Caco-2 (cell line): ENCODE measurements at regions not wholly inside any gene's neighbourhood (a gene's known extent, or its start where the extent isn't known, plus 50 kb on each side); places are given as distances from the start of the nearest gene placed in this dataset.

ENCODE experiments used
- BruUV-seq: library from RNA; stranded (reverse); fragments of 400-500 nt; replicated peaks from 2 replicates; lab custom pipeline; 2021; lab: Mats Ljungman, UMichigan
- CTCF ChIA-PET: fragments of 300-600 bp; sonication (Branson Sonifier 250); formaldehyde crosslinking; loops from one replicate; lab custom pipeline; 2022; ENCODE audit warnings: antibody characterized with exemption; lab: Charles Lee
- POLR2A ChIA-PET: fragments of 300-600 bp; sonication (Branson Sonifier 250); formaldehyde crosslinking; loops from one replicate; lab custom pipeline; 2022; ENCODE audit warnings: antibody characterized with exemption; lab: Charles Lee
- DNase-seq, 2 experiments: peaks; one replicate each; pipeline versions ENCODE4 v3.0.0 to v3.0.0-alpha.2; 2020 to 2022
- H3K27me3 ChIP-seq: replicated peaks from 2 replicates; pipeline ENCODE4 v1.6.0; 2011; ENCODE audit warnings: low read length; ENCODE audit not compliant: control insufficient read depth, insufficient read depth
- H3K36me3 ChIP-seq: 2 replicates; pipeline ENCODE4 v1.5.1; 2011; ENCODE audit warnings: low read length; ENCODE audit not compliant: control insufficient read depth, insufficient read depth
- H3K4me1 ChIP-seq: fragments of 250-450 bp; sonication (Bioruptor Pico); 2 replicates; pipeline ENCODE4 v1.5.1; 2020; ENCODE audit warnings: mild to moderate bottlenecking
- H3K4me3 ChIP-seq: 2 replicates; pipeline ENCODE4 v1.5.1; 2011; ENCODE audit warnings: low read depth, mild to moderate bottlenecking, control low read depth, low read length
- H3K9me3 ChIP-seq: fragments of 250-450 bp; sonication (Bioruptor Pico); 2 replicates; pipeline ENCODE4 v1.5.1; 2020; ENCODE audit warnings: mild to moderate bottlenecking, moderate library complexity
- H3K27ac Mint-ChIP-seq: one replicate; pipeline ENCODE4 v1.8.0; 2022; ENCODE audit warnings: mixed read lengths; ENCODE audit not compliant: unreplicated experiment
- H3K27me3 Mint-ChIP-seq: one replicate; pipeline ENCODE4 v1.8.0; 2022; ENCODE audit warnings: mixed read lengths; ENCODE audit not compliant: insufficient read depth, unreplicated experiment
- H3K36me3 Mint-ChIP-seq: one replicate; pipeline ENCODE4 v1.8.0; 2022; ENCODE audit warnings: mild to moderate bottlenecking, mixed read lengths; ENCODE audit not compliant: insufficient read depth, unreplicated experiment
- H3K4me1 Mint-ChIP-seq: one replicate; pipeline ENCODE4 v1.8.0; 2022; ENCODE audit warnings: low read depth, mixed read lengths; ENCODE audit not compliant: unreplicated experiment
- H3K4me3 Mint-ChIP-seq: one replicate; pipeline ENCODE4 v1.8.0; 2022; ENCODE audit warnings: mild to moderate bottlenecking, moderate library complexity, mixed read lengths; ENCODE audit not compliant: unreplicated experiment
- H3K9me3 Mint-ChIP-seq: one replicate; pipeline ENCODE4 v1.8.0; 2022; ENCODE audit warnings: mixed read lengths; ENCODE audit not compliant: unreplicated experiment
- CTCF ChIP-seq, 2 experiments: fragments of 200-600 bp in 1 of 2; IDR thresholded peaks; 1 replicate in 1 of 2; 2 replicates in 1 of 2; pipeline versions ENCODE4 v1.5.1 to v1.8.0; 2011 to 2022; ENCODE audit warnings: antibody characterized with exemption in 1 of 2, control low read depth in 1 of 2, inconsistent platforms in 1 of 2, low read depth in 1 of 2, low read length in 1 of 2, mild to moderate bottlenecking in 1 of 2, moderate library complexity in 1 of 2; ENCODE audit not compliant: insufficient read depth in 1 of 2, severe bottlenecking in 1 of 2, unreplicated experiment in 1 of 2
- intact Hi-C: fragments of 100-400 bp; cut with micrococcal nuclease; formaldehyde crosslinking; loops from one replicate; pipeline ENCODE4 v1.10.0; 2022; ENCODE audit not compliant: unreplicated experiment

DNA sequence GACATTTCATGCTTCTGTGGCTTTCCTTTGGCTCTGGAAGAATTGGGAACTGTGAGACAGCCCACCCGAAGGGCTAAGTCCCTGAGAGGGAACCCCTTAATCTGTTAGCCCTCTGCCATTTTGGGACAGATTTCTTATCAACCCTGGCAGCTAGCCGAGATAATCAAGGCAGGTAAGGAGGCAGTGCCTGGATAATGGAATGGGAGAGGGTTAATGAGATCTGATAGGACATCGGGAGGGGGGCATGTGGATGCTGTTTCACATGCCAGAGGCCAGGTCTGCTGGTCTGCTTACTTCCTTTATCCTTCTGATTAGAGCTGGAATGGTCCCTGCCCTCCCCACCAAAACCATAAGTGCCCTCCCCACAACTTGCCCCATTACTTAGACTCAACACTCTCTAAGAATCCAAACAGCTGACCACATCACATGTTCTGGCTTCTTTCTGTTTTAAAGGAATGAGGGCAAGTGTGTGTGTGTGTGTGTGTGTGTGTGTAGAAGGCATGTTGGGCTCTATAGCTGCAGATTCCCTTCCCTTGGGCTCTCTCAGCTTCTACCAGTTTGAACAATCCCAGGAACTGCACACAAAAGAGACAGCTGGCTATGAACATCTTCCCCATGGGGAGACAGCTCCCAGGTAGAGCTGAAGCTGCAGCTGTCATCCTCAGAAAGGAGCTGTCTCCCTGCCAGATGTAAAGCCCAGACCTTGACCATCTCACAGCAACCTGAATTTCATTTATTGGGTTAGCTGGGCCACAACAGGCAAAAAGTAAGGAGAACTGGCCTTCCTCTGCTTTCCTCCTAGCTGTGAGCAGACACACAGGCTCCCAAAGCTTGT is 221.3 kb downstream of the PIK3R1 start:
- no peak for DNase-seq
- no peaks in the 10 kb centered on the region for H3K9me3 Mint-ChIP-seq
- ChIA-PET CTCF (interaction anchor here (0.7 kb wide), 1 partner anchor 1088 kb away, joined by 3 read pairs; no protein-coding TSS in a partner anchor), POLR2A (no interaction called here)
- no peaks in the 10 kb centered on the region for H3K9me3 ChIP-seq
- no peaks in the 10 kb centered on the region for H3K27me3 ChIP-seq
- H3K36me3 Mint-ChIP-seq: no peaks in the 10 kb centered on the region
- H3K36me3 ChIP-seq: no peaks in the 10 kb centered on the region
- H3K4me3 Mint-ChIP-seq: no peak overlapping the region
- H3K4me1 Mint-ChIP-seq: peaks cover 11% of the 10 kb centered on the region
- no peak for TF ChIP-seq CTCF (IDR thresholded peaks at IDR 0.05; ENCODE audit: insufficient read depth in 1 of 2, low read depth in 1 of 2, low read length in 1 of 2, severe bottlenecking in 1 of 2, unreplicated experiment in 1 of 2)
- no peaks in the 10 kb centered on the region for H3K27me3 Mint-ChIP-seq
- H3K27ac Mint-ChIP-seq: no peak overlapping the region
- no peak overlapping the region for H3K4me3 ChIP-seq
- peaks cover 13% of the 10 kb centered on the region for H3K4me1 ChIP-seq
- intact Hi-C loops: loop anchor here (10.0 kb wide), 1 partner anchor 152 kb away; no protein-coding TSS in a partner anchor
- no TSS peak for BruUV-seq

GRCh38 chr5:68438876-68439275 is 223.3 kb downstream of the PIK3R1 start:
- H3K4me1 Mint-ChIP-seq: peaks cover 6% of the 10 kb centered on the region
- no peak overlapping the region for H3K4me3 ChIP-seq
- no peak overlapping the region for H3K27ac Mint-ChIP-seq
- H3K27me3 ChIP-seq: no peaks in the 10 kb centered on the region
- CTCF ChIA-PET: no interaction called here
- no peaks in the 10 kb centered on the region for H3K36me3 ChIP-seq
- intact Hi-C loops: loop anchor here (10.0 kb wide), 1 partner anchor 154 kb away; no protein-coding TSS in a partner anchor
- H3K9me3 Mint-ChIP-seq: no peaks in the 10 kb centered on the region
- no peaks in the 10 kb centered on the region for H3K36me3 Mint-ChIP-seq
- no peak overlapping the region for H3K4me3 Mint-ChIP-seq
- peaks cover 6% of the 10 kb centered on the region for H3K4me1 ChIP-seq
- no TSS peak for BruUV-seq
- no peak for TF ChIP-seq CTCF (IDR thresholded peaks at IDR 0.05; ENCODE audit: insufficient read depth in 1 of 2, low read depth in 1 of 2, low read length in 1 of 2, severe bottlenecking in 1 of 2, unreplicated experiment in 1 of 2)
- POLR2A ChIA-PET: no interaction called here
- no peak for DNase-seq
- H3K27me3 Mint-ChIP-seq: no peaks in the 10 kb centered on the region
- H3K9me3 ChIP-seq: no peaks in the 10 kb centered on the region

DNA sequence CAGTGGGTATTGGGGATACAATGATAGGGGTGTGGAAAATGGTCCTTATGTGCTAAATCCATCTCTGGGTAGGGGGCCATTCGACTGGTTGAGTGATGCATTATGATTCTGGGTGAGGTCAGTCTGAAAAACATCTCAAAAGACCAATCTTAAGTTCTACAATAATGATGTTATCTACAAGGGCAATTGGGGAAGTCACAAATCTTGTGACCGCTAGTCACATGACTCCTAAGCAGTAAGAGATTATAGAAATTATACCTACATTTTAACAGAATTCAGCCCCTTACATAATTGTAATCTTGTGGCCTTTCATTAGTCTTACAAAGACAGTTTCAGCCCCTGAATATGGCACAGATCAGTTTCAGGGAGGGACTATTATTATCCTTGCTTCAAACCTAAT is 224.7 kb downstream of the PIK3R1 start:
- Histone ChIP-seq H3K36me3 (no peaks in the 10 kb centered on the region), H3K9me3 (no peaks in the 10 kb centered on the region), H3K27me3 (no peaks in the 10 kb centered on the region), H3K4me3 (no peak overlapping the region), H3K4me1 (no peaks in the 10 kb centered on the region)
- ChIA-PET POLR2A (no interaction called here), CTCF (no interaction called here)
- DNase-seq: no peak
- no peaks in the 10 kb centered on the region for H3K36me3 Mint-ChIP-seq
- TF ChIP-seq CTCF (IDR thresholded peaks at IDR 0.05; ENCODE audit: insufficient read depth in 1 of 2, low read depth in 1 of 2, low read length in 1 of 2, severe bottlenecking in 1 of 2, unreplicated experiment in 1 of 2): no peak
- no TSS peak for BruUV-seq
- H3K27ac Mint-ChIP-seq: no peak overlapping the region
- no peaks in the 10 kb centered on the region for H3K4me1 Mint-ChIP-seq
- H3K27me3 Mint-ChIP-seq: no peaks in the 10 kb centered on the region
- H3K9me3 Mint-ChIP-seq: no peaks in the 10 kb centered on the region
- intact Hi-C loops: no loop called here
- H3K4me3 Mint-ChIP-seq: no peak overlapping the region
